HCT116 (cell line): ENCODE measurements at regions not wholly inside any gene's neighbourhood (a gene's known extent, or its start where the extent isn't known, plus 50 kb on each side); places are given as distances from the start of the nearest gene placed in this dataset.

Source experiments
- EZH2 ChIP-seq: fragments of 200-600 bp; sonication (generic); IDR thresholded peaks from 2 replicates; pipeline ENCODE4 v1.6.1; 2017; ENCODE audit warnings: antibody characterized with exemption, mixed run types
- EZH2phosphoT487 ChIP-seq: fragments of 200-600 bp; IDR thresholded peaks from 2 replicates; pipeline ENCODE4 v1.6.1; 2018; ENCODE audit warnings: antibody characterized with exemption, borderline replicate concordance

- TF ChIP-seq EZH2phosphoT487 (no peak), EZH2 (no peak)
Observed at GRCh38 chr21:25375675-25376074, 231.6 kb downstream of the MRPL39 start.
